ENCODE measurements at regions not wholly inside any gene's neighbourhood (a gene's known extent, or its start where the extent isn't known, plus 50 kb on each side); places are given as distances from the start of the nearest gene placed in this dataset.

DNA sequence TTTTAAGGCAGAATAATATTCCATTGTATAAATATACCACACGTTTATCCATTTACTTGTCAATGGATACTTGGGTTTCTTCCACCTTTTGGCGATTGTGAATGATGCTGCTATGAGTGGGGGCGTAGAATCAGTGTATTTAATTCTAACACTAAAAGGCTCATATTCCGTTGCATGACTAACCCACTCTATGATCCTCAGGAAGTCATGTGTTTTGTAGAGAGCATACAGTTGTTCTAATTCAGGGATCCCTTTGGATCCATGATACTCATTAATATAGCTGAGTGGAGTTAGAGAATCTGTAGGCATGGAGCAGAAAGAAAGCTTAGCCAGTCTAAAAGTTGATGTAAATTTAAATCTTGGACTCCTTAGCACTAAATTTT, 74.2 kb upstream of the TMEM170B start (continued):
- TF ChIP-seq ZNF510 (tag by site-specific recombination; IDR thresholded peaks at IDR 0.05; ENCODE audit: insufficient replicate concordance) = no peak
- no peak for TF ChIP-seq ZNF558 (tag by site-specific recombination; IDR thresholded peaks at IDR 0.05)
- TF ChIP-seq ZFP3 (tag by site-specific recombination; IDR thresholded peaks at IDR 0.05; ENCODE audit: low read depth) = no peak
- no peak for TF ChIP-seq HOXA7 (CRISPR knock-in tag; IDR thresholded peaks at IDR 0.05; ENCODE audit: borderline replicate concordance)
- no peak for TF ChIP-seq ZNF501 (tag by site-specific recombination; IDR thresholded peaks at IDR 0.05)
- TF ChIP-seq GLIS1 (tag by site-specific recombination; IDR thresholded peaks at IDR 0.05) = no peak
- TF ChIP-seq ZNF843 (tag by site-specific recombination; IDR thresholded peaks at IDR 0.05) = no peak

DNA sequence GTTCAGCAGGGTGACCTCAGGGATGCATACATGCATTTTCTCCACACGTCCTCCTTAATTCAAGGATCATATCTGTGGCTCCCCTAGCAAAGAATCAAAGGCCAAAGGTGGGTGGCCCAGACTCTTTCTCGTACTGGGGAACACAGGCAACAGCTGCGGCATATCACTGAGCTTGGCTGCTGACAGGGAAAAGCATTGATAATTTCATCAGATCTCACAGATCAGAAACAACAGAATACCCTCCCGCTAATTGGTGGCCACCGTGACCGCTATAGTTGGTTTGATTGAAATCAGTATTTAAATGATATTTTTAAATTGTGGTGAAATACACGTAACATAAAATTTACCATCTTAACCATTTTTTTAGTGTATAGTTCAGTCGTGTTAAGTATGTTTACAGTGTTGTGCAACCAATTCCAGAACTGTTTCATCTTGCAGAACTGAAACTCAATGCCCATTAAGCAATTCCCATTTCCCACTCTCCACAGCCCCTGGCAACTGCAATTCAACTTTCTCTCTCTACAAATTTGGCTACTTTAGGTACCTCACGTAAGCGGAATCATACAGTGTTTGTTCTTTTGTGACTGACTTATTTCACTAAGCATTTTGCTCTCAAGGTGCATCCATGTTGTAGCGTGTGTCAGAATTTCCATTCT, 74.7 kb upstream of the TMEM170B start:
- CTCF ChIA-PET = no interaction called here
- Histone ChIP-seq H3K4me1 (ENCODE audit: control insufficient read depth, insufficient read depth, low read length) (no peaks in the 10 kb centered on the region; the same call in 1 of the 2 replicates), H3K27ac (ENCODE audit: extremely low read depth, low read depth, low read length) (no peak overlapping the region), H3K9me3 (ENCODE audit: control insufficient read depth, insufficient read depth, low read depth, low read length) (no peaks in the 10 kb centered on the region), H3K36me3 (ENCODE audit: control insufficient read depth in 2 of 2, insufficient read depth in 1 of 2, low read length in 2 of 2) (no peaks in the 10 kb centered on the region), H3K4me3 (ENCODE audit: low read depth, low read length) (no peak overlapping the region)
- no peak for TF ChIP-seq ZNF660 (tag by site-specific recombination; IDR thresholded peaks at IDR 0.05)
- TF ChIP-seq, protein P1, sequence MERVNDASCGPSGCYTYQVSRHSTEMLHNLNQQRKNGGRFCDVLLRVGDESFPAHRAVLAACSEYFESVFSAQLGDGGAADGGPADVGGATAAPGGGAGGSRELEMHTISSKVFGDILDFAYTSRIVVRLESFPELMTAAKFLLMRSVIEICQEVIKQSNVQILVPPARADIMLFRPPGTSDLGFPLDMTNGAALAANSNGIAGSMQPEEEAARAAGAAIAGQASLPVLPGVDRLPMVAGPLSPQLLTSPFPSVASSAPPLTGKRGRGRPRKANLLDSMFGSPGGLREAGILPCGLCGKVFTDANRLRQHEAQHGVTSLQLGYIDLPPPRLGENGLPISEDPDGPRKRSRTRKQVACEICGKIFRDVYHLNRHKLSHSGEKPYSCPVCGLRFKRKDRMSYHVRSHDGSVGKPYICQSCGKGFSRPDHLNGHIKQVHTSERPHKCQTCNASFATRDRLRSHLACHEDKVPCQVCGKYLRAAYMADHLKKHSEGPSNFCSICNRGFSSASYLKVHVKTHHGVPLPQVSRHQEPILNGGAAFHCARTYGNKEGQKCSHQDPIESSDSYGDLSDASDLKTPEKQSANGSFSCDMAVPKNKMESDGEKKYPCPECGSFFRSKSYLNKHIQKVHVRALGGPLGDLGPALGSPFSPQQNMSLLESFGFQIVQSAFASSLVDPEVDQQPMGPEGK (tag by site-specific recombination; IDR thresholded peaks at IDR 0.05) = no peak
- TF ChIP-seq GFI1B (tag by site-specific recombination; IDR thresholded peaks at IDR 0.05) = no peak
- TF ChIP-seq ZNF394 (tag by site-specific recombination; IDR thresholded peaks at IDR 0.05; ENCODE audit: borderline replicate concordance) = no peak
- TF ChIP-seq ZNF585B (tag by site-specific recombination; IDR thresholded peaks at IDR 0.05) = no peak
- TF ChIP-seq, protein P2, sequence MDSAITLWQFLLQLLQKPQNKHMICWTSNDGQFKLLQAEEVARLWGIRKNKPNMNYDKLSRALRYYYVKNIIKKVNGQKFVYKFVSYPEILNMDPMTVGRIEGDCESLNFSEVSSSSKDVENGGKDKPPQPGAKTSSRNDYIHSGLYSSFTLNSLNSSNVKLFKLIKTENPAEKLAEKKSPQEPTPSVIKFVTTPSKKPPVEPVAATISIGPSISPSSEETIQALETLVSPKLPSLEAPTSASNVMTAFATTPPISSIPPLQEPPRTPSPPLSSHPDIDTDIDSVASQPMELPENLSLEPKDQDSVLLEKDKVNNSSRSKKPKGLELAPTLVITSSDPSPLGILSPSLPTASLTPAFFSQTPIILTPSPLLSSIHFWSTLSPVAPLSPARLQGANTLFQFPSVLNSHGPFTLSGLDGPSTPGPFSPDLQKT (IDR thresholded peaks at IDR 0.05; ENCODE audit: borderline replicate concordance, low read depth, low read length) = no peak
- TF ChIP-seq ZBTB17 (tag by site-specific recombination; IDR thresholded peaks at IDR 0.05) = no peak
- TF ChIP-seq, protein P3, sequence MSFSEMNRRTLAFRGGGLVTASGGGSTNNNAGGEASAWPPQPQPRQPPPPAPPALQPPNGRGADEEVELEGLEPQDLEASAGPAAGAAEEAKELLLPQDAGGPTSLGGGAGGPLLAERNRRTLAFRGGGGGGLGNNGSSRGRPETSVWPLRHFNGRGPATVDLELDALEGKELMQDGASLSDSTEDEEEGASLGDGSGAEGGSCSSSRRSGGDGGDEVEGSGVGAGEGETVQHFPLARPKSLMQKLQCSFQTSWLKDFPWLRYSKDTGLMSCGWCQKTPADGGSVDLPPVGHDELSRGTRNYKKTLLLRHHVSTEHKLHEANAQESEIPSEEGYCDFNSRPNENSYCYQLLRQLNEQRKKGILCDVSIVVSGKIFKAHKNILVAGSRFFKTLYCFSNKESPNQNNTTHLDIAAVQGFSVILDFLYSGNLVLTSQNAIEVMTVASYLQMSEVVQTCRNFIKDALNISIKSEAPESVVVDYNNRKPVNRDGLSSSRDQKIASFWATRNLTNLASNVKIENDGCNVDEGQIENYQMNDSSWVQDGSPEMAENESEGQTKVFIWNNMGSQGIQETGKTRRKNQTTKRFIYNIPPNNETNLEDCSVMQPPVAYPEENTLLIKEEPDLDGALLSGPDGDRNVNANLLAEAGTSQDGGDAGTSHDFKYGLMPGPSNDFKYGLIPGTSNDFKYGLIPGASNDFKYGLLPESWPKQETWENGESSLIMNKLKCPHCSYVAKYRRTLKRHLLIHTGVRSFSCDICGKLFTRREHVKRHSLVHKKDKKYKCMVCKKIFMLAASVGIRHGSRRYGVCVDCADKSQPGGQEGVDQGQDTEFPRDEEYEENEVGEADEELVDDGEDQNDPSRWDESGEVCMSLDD (tag by site-specific recombination; IDR thresholded peaks at IDR 0.05) = no peak
- TF ChIP-seq ZNF561 (tag by site-specific recombination; IDR thresholded peaks at IDR 0.05; ENCODE audit: borderline replicate concordance) = no peak
- no peak for TF ChIP-seq ZFP41 (tag by site-specific recombination; IDR thresholded peaks at IDR 0.05; ENCODE audit: borderline replicate concordance)
- TF ChIP-seq ZFP69B (tag by site-specific recombination; IDR thresholded peaks at IDR 0.05) = no peak
- POLR2A ChIA-PET = no interaction called here
